HAP-1 (cell line): ENCODE measurements at regions not wholly inside any gene's neighbourhood (a gene's known extent, or its start where the extent isn't known, plus 50 kb on each side); places are given as distances from the start of the nearest gene placed in this dataset.

Source experiments
- DNase-seq, 2 experiments: peaks; one replicate each; pipeline ENCODE4 v3.0.0-alpha.2; 2016 to 2020; ENCODE audit warnings: low spot score in 2 of 2
- H3K27me3 ChIP-seq: fragments of 250-450 bp; sonication (Bioruptor Pico); 2 replicates; pipeline ENCODE4 v1.5.1; 2020; ENCODE audit warnings: low read depth, mild to moderate bottlenecking, moderate library complexity
- H3K36me3 ChIP-seq: fragments of 250-450 bp; sonication (Bioruptor Pico); replicated peaks from 2 replicates; pipeline ENCODE4 v1.5.1; 2020; ENCODE audit warnings: mild to moderate bottlenecking
- H3K4me1 ChIP-seq: fragments of 250-450 bp; sonication (Bioruptor Pico); 2 replicates; pipeline ENCODE4 v1.5.1; 2020; ENCODE audit warnings: mild to moderate bottlenecking
- H3K4me3 ChIP-seq: fragments of 250-450 bp; sonication (Bioruptor Pico); 2 replicates; pipeline ENCODE4 v1.5.1; 2020; ENCODE audit warnings: mild to moderate bottlenecking, moderate library complexity
- H3K9me3 ChIP-seq: fragments of 250-450 bp; sonication (Bioruptor Pico); 2 replicates; pipeline ENCODE4 v1.5.1; 2020; ENCODE audit warnings: mild to moderate bottlenecking, moderate library complexity
- in situ Hi-C: fragments of 300-500 bp; cut with MboI; formaldehyde crosslinking; loops from 3 replicates; pipeline ENCODE4 v1.14.3; 2020; ENCODE audit warnings: low sequenced_read_pairs, inconsistent platforms, mixed read lengths

DNA sequence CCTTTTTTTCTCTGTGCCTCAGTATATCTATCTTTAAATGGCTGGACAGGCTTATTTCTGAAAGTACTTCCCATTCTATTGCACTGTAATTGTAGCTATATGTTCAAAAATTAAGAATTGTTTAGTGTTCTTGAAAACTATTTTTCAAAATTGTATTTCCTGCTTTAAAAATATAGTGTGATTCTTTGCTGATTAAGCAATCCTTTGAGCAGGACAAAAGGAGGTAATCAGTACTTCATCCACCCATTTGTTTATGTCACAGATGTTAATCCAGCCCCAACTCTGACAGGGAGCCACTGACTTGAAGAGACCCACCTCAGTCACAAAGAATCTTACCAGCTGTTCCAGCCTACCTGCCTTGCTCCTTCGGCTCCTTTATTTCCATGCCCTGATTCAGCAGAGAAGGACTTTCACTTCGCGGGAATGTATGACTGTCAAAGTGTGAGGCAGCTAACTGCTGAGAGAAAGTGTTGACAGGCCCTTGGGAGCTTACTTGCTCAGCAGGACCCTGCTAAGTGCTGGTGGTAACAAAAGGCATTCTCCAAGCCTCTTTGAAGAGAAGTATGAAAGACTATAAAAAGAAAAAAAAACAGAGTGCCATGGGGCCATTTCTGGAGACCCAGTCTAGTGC lies 393.3 kb upstream of the CYRIA start:
- no peaks in the 10 kb centered on the region for H3K9me3 ChIP-seq
- no peak for DNase-seq
- H3K27me3 ChIP-seq: no peaks in the 10 kb centered on the region; the same call in 1 of the 2 replicates
- no peaks in the 10 kb centered on the region for H3K36me3 ChIP-seq
- H3K4me3 ChIP-seq: no peak overlapping the region
- in situ Hi-C loops: no loop called here
- no peaks in the 10 kb centered on the region for H3K4me1 ChIP-seq

DNA sequence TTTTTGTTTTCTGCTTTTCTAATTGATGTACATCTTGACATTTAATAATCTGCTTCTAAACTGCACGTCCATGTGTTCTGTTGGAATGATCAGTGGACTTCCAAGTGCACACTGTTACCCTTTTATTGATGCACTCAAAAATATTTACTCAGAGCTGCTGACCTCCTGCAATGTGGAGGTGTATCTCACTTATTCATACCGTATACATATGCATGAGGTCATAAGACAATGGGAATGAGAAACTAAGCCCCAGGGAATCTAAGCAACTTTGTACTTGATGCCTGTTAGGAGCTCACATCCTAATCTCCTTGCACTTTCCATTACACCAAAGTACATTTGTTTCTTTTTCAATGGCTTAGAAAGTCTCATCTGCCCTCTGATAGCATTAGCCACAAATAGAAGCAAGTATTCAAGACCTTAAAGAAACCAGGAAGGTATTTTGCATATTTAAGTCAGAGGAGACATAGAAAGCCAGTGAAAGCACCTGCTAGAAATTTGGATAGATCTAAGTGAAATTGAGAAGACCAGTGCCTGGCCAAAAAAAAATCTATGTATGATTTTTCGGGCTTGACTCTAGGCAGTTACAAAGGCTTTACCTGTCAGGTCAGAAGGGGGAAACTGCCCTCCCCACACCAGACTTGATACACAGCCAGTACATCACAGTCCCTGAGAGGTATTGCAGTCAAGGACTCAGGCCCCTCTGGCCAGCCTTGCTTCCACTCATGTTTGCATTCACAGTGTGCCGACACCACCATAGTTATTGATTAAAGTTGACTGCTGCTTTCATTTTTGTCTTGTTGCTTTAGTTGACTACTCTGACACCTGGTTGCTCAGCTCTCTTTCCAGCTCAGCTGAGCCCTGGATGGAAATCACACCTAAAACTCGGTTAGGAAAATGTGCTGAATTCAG lies 391.7 kb upstream of the CYRIA start:
- no peak for DNase-seq
- Histone ChIP-seq H3K4me3 (no peak overlapping the region), H3K36me3 (no peaks in the 10 kb centered on the region), H3K4me1 (no peaks in the 10 kb centered on the region), H3K9me3 (no peaks in the 10 kb centered on the region), H3K27me3 (no peaks in the 10 kb centered on the region; the same call in 1 of the 2 replicates)
- in situ Hi-C loops: no loop called here

DNA sequence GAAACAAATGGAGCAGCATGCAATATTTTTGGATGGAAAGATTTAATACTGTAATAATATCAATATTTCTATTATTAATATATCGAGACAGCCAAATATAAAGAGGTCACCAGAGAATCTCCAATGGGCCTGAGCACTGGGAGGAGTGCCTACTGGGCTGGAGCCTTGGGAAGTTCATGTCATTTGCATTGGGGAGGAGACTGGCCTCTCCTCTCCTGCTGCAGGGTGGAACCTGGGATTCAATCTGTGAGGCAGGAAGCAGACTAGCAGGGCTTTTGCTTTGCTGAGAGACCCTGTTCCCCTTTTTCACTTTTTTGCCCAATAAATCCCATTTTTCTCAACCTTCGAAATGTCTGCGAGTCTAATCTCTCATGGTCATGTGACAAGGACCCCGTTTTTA lies 390.6 kb upstream of the CYRIA start:
- Histone ChIP-seq H3K27me3 (no peaks in the 10 kb centered on the region; the same call in 1 of the 2 replicates), H3K4me1 (no peaks in the 10 kb centered on the region), H3K36me3 (no peaks in the 10 kb centered on the region), H3K4me3 (no peak overlapping the region), H3K9me3 (no peaks in the 10 kb centered on the region)
- in situ Hi-C loops: no loop called here
- DNase-seq: no peak

DNA sequence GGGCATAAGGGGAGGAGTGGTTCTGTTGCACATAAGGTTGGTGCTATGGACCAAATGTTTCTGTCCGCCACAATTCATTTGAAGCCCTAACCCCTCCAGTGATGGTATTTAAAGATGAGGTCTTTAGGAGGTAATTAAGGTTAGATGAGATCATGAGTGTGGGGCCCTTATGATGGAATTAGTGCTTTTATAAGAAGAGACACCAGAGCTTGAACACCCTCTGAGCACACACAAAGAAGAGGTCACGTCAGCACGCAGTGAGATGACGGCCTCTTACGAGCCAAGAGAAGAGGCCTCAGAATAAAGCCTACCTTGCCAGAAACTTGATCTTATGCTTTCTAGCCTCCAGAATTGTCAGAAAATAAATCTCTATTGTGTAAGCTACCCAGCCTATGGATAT lies 386.4 kb upstream of the CYRIA start:
- Histone ChIP-seq H3K36me3 (no peaks in the 10 kb centered on the region), H3K9me3 (no peaks in the 10 kb centered on the region), H3K4me3 (no peak overlapping the region), H3K27me3 (no peaks in the 10 kb centered on the region; the same call in 1 of the 2 replicates), H3K4me1 (no peaks in the 10 kb centered on the region)
- no peak for DNase-seq
- in situ Hi-C loops: no loop called here

DNA sequence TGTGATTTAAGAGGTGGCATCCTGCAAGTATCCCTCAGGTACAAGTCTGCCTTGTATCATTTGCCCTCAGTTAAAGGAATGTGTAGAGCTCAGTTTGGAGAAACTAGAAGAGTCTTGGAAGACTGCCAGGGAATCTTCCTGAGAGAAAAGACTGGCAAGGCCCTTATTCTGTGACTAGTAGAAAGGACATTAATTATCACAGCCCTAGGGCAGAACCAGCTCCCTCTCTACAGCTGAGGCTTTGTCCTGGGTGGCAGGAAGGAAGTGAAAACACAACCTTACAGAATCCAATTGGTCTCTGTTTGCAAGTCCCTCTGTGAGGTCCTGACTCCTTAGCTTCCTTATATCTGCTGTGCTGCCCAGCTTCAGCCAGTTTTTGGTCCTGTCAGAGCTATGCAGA lies 385.9 kb upstream of the CYRIA start:
- Histone ChIP-seq H3K4me3 (no peak overlapping the region), H3K36me3 (no peaks in the 10 kb centered on the region), H3K4me1 (no peaks in the 10 kb centered on the region), H3K27me3 (no peaks in the 10 kb centered on the region; the same call in 1 of the 2 replicates), H3K9me3 (no peaks in the 10 kb centered on the region)
- in situ Hi-C loops: no loop called here
- DNase-seq: no peak

DNA sequence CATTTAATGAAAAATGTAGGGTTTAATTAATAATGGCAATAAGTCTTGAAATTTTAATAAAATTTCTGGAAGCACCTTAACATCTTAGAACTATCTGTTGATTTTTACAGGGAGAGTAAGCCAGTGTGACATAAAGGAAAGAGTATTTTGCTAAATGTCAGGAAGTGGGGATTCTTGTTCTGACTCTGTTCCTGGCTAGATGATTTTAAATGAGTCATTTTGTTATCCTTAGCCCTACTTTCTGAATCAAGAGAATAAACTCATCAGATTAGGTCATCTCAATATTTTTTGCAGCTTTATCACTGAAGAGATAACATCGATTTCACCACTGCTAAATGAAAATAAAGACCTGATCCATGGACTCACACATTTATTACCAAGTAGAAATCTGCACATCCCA lies 377.5 kb upstream of the CYRIA start:
- Histone ChIP-seq H3K27me3 (no peaks in the 10 kb centered on the region), H3K9me3 (no peaks in the 10 kb centered on the region), H3K36me3 (no peaks in the 10 kb centered on the region), H3K4me1 (no peaks in the 10 kb centered on the region), H3K4me3 (no peak overlapping the region)
- in situ Hi-C loops: no loop called here
- DNase-seq: no peak

DNA sequence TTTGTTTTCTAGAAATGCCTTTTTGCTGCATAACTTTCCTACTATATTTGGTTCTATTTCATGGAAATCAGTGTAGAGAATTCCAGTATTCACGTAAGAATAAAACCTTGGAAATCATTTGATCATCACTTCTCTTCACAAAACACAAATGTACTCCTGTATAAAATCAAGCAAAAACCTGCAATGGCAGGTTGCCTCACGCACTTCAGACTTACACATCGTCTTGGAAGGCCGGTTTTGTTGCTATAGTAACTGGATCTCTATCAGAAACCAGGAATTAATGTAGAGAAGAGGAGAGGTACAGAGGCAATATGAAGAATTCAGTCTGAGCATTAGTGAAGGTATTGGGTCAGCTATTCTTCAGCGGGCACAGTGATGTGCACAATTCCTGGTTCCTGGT lies 370.7 kb upstream of the CYRIA start:
- no peaks in the 10 kb centered on the region for H3K36me3 ChIP-seq
- no peaks in the 10 kb centered on the region for H3K27me3 ChIP-seq
- no peak for DNase-seq
- H3K4me3 ChIP-seq: no peak overlapping the region
- no peaks in the 10 kb centered on the region for H3K9me3 ChIP-seq
- no peaks in the 10 kb centered on the region for H3K4me1 ChIP-seq
- in situ Hi-C loops: no loop called here

DNA sequence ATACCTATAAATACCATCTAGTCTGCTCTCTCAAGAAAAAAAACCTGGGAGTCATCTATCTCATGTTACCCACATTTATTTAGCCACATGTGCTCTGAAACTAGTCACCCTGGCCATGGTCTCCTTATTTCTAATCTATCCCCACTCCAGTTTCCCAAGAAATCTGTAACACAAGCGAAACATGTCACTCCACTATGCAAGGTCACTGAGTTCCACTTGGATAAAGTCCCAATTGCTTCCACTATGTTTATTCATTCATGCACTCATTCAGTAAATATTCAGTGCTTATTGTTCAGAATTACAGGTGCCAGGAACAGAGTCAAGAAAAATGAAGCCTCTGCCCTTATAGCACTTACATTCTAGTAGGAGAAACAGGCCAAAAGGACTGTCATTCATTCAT lies 369.4 kb upstream of the CYRIA start:
- H3K4me3 ChIP-seq: no peak overlapping the region
- H3K4me1 ChIP-seq: no peaks in the 10 kb centered on the region
- in situ Hi-C loops: no loop called here
- H3K36me3 ChIP-seq: no peaks in the 10 kb centered on the region
- no peaks in the 10 kb centered on the region for H3K9me3 ChIP-seq
- DNase-seq: no peak
- no peaks in the 10 kb centered on the region for H3K27me3 ChIP-seq

DNA sequence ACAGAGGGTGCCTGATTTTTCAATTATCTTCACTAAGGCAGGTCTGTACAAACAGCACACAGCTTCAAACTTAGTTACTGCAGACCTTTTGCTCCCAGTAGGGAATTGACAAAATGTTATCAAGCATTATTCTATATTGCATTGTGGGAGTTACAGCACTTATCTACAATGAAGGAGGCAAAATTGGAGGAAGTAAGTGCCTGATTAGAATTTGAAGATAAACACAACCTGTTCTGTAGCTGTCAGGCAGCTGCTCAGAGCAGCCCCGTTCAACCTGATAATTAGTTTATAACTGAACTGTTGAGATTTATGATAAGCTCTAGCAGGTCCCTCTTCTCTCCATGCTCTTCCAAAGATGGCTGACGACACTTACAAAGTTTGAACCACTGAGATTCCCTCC lies 364.4 kb upstream of the CYRIA start:
- Histone ChIP-seq H3K9me3 (no peaks in the 10 kb centered on the region), H3K4me3 (no peak overlapping the region), H3K36me3 (no peaks in the 10 kb centered on the region), H3K4me1 (no peaks in the 10 kb centered on the region), H3K27me3 (no peaks in the 10 kb centered on the region)
- no peak for DNase-seq
- in situ Hi-C loops: no loop called here

DNA sequence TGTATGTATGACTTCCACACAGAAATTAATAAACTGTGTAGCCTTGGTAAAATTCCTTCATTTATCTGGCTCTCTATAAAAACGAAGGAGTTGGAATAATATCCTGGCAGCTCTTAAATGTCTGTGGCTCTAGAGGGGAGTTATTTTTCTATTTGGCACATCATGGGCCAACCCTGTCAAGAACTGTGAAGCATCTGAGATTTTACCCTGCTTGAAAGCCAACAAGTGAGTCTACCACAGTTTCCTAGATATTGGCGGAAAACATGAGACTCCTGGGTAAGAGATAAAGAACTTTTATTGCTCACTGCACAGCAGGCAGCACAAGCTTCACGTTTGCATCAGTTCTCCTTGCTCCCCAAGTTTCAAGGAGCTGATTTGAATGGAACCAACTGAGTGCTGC lies 346.7 kb upstream of the CYRIA start:
- Histone ChIP-seq H3K4me1 (no peaks in the 10 kb centered on the region), H3K9me3 (no peaks in the 10 kb centered on the region), H3K27me3 (no peaks in the 10 kb centered on the region), H3K4me3 (no peak overlapping the region), H3K36me3 (no peaks in the 10 kb centered on the region)
- no peak for DNase-seq
- in situ Hi-C loops: no loop called here

DNA sequence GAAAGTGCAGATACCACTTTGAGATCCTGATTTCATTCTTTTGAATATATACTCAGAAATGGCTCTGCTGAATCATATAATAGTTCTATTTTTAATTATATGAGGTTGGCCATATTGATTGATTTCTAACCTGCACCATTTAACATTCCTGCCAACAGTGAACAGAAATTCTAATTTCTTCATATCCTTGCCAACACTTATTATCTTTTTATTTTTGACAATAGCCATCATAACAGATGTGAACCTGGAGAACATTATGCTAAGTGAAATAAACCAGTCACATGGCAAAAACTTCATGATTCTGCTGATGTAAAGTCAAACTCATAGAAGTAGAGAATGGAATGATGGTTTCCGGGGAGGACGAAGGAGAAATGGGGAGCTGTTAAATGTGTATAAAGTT lies 344.5 kb upstream of the CYRIA start:
- DNase-seq: no peak
- H3K9me3 ChIP-seq: no peaks in the 10 kb centered on the region
- H3K4me1 ChIP-seq: no peaks in the 10 kb centered on the region
- no peaks in the 10 kb centered on the region for H3K36me3 ChIP-seq
- in situ Hi-C loops: no loop called here
- no peaks in the 10 kb centered on the region for H3K27me3 ChIP-seq
- no peak overlapping the region for H3K4me3 ChIP-seq

DNA sequence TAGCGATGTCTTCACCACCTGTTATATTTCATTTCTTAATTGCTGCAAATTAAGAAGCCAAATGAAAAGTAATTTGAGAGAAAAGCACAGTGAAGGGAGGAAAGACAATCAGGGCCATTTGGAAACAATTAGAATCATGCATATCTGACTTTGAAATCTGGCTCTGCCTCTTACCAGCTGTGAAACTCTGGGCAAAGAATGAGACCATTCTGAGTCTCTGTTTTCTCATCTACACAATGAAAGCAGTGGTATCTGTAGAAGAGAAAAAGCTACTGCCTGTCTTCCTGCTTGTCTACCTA lies 334.5 kb upstream of the CYRIA start:
- no peak for DNase-seq
- no peak overlapping the region for H3K4me3 ChIP-seq
- H3K27me3 ChIP-seq: no peaks in the 10 kb centered on the region; the same call in 1 of the 2 replicates
- no peaks in the 10 kb centered on the region for H3K4me1 ChIP-seq
- H3K36me3 ChIP-seq: no peaks in the 10 kb centered on the region; the same call in 1 of the 2 replicates
- H3K9me3 ChIP-seq: 0 out of 2 replicates have a peak, but pooled peaks cover 2% of the 10 kb centered on the region
- in situ Hi-C loops: no loop called here

DNA sequence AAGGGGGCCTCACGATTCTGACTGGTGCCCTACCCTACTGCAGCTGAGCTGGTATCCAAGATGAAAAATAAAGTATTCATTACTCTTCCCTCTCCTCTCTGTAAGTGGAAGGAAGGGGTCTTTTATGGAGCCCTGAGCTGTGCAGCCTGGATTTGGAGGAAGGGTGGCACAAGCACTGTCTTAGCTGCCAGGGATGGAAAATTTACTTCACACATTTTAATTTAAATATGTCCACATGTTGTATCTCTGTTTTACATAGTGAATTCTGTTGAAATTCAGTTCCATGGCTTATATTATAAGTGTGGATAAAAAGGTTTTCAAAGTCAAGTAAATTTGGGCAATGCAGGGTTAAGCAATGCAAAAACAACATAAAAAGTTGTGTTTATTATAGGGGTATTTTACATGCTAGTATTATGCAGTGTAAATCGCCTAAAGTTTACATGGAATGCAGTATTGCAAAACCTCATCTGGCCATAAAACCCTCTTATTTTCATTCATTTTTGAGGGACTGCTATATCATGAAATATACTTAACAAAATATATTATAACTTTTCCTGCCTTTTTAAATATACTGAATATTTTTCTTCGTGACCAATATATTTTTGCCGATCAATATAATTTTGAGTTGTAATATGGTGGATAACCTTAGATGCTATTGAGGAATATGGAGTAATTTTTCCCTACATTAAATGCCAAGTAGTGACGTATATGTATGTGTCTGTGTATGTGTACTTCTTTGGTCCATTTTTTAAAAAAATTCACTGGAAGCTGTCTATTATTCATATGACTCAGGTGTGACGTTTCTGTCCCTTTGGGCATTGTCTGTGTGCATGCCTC lies 333.9 kb upstream of the CYRIA start:
- Histone ChIP-seq H3K27me3 (no peaks in the 10 kb centered on the region; the same call in 1 of the 2 replicates), H3K36me3 (no peaks in the 10 kb centered on the region; the same call in 1 of the 2 replicates), H3K9me3 (0 out of 2 replicates have a peak, but pooled peaks cover 2% of the 10 kb centered on the region), H3K4me1 (no peaks in the 10 kb centered on the region), H3K4me3 (no peak overlapping the region)
- in situ Hi-C loops: no loop called here
- no peak for DNase-seq

DNA sequence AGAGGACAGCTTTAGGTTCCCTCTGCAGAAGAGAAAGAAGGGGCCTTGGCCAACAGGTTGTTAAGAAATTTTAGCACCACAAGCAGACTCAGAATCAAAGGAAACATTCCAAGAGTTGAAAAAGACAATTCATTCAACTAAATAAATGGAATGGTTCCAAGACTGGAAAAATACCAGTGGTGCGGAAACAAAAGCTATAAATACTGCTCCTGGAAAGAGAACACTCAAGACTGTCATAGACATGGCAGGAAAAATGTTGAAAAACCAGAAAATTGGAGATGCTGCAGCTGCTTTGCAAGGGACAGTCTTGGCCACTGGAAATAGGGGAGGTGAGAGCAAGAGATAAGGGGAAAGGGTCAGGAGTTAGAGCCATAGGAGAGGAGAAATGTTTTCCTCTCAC lies 312.7 kb upstream of the CYRIA start:
- H3K36me3 ChIP-seq: no peaks in the 10 kb centered on the region
- H3K4me3 ChIP-seq: no peak overlapping the region
- H3K4me1 ChIP-seq: no peaks in the 10 kb centered on the region
- DNase-seq: no peak
- in situ Hi-C loops: no loop called here
- H3K27me3 ChIP-seq: no peaks in the 10 kb centered on the region
- H3K9me3 ChIP-seq: no peaks in the 10 kb centered on the region
